A673 (cell line): ENCODE measurements at regions not wholly inside any gene's neighbourhood (a gene's known extent, or its start where the extent isn't known, plus 50 kb on each side); places are given as distances from the start of the nearest gene placed in this dataset.

ENCODE experiments used
- BruUV-seq: library from RNA; stranded (reverse); fragments of 400-500 nt; replicated peaks from 2 replicates; lab custom pipeline; 2021; lab: Mats Ljungman, UMichigan
- CTCF ChIA-PET: fragments of 300-600 bp; sonication (Branson Sonifier 250); formaldehyde crosslinking; loops from one replicate; lab custom pipeline; 2022; ENCODE audit warnings: antibody characterized with exemption; lab: Charles Lee
- POLR2A ChIA-PET: fragments of 300-600 bp; sonication (Branson Sonifier 250); formaldehyde crosslinking; loops from one replicate; lab custom pipeline; 2022; ENCODE audit warnings: antibody characterized with exemption; ENCODE audit not compliant: low non-redundant PET; lab: Charles Lee
- DNase-seq: peaks from one replicate; pipeline ENCODE4 v3.0.0-alpha.2; 2015; ENCODE audit warnings: low spot score
- H3K27ac ChIP-seq: fragments of 200-600 bp; sonication (generic); 2 replicates; pipeline ENCODE4 v1.5.1; 2016; ENCODE audit warnings: mixed run types, low read depth, mild to moderate bottlenecking, mixed read lengths, antibody characterized with exemption, low read length; ENCODE audit not compliant: poor library complexity, severe bottlenecking
- H3K27me3 ChIP-seq: fragments of 200-600 bp; sonication (generic); replicated peaks from 2 replicates; pipeline ENCODE4 v1.6.1; 2017; ENCODE audit warnings: mixed run types, low read depth, mild to moderate bottlenecking, mixed read lengths, antibody characterized with exemption, low read length; ENCODE audit not compliant: insufficient read depth, poor library complexity
- H3K36me3 ChIP-seq: fragments of 200-600 bp; sonication (generic); 2 replicates; pipeline ENCODE4 v1.6.1; 2016; ENCODE audit warnings: mixed run types, mild to moderate bottlenecking, mixed read lengths, antibody characterized with exemption, low read length; ENCODE audit not compliant: insufficient read depth, poor library complexity, severe bottlenecking
- H3K4me1 ChIP-seq: fragments of 200-600 bp; sonication (generic); 2 replicates; pipeline ENCODE4 v1.6.1; 2017; ENCODE audit warnings: mixed run types, mild to moderate bottlenecking, mixed read lengths, antibody characterized with exemption, low read length; ENCODE audit not compliant: insufficient read depth, poor library complexity, severe bottlenecking
- H3K4me3 ChIP-seq: fragments of 200-600 bp; sonication (generic); 2 replicates; pipeline ENCODE4 v1.5.1; 2016; ENCODE audit warnings: low read depth, mixed run types, mild to moderate bottlenecking, mixed read lengths, low read length; ENCODE audit not compliant: poor library complexity, severe bottlenecking
- H3K9me3 ChIP-seq: fragments of 200-600 bp; sonication (generic); 2 replicates; pipeline ENCODE4 v1.6.1; 2016; ENCODE audit warnings: mixed run types, low read depth, mild to moderate bottlenecking, mixed read lengths, antibody characterized with exemption, low read length; ENCODE audit not compliant: poor library complexity, severe bottlenecking
- EZH2 ChIP-seq: fragments of 200-600 bp; sonication (generic); IDR thresholded peaks from 2 replicates; pipeline ENCODE4 v1.6.1; 2017; ENCODE audit warnings: borderline replicate concordance, low read depth, mild to moderate bottlenecking, mixed read lengths, antibody characterized with exemption, low read length; ENCODE audit not compliant: poor library complexity, severe bottlenecking
- intact Hi-C: fragments of 100-400 bp; cut with micrococcal nuclease; formaldehyde crosslinking; loops from one replicate; pipeline ENCODE4 v1.10.0; 2022; ENCODE audit not compliant: unreplicated experiment
- TF ChIP-seq, protein P1 (sequence below): fragments of 300-800, 200-600 bp; sonication (generic); conservative IDR thresholded peaks from 2 replicates; pipeline ENCODE4 v1.5.1; 2017; ENCODE audit warnings: low read depth, mild to moderate bottlenecking, antibody characterized with exemption, low read length, moderate library complexity, mixed read lengths

DNA sequence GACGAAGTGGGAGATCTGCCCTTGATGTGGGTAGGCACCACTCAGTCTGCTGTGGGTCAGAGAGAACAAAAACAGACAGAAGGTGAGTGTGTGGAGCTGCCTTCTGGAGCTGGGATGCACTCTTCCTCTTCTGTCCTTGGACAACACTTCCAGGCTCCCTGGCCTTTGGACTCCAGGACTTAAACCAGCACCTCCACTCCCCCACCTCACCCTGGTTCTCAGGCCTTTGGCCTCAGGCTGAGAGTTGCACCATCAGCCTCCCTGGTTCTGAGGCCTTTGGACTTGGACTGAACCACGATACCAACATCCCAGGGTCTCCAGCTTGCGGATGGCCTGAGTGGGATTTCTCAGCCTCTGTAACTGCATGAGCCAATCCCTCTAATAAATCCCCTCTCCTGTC is 68.1 kb upstream of the STUM start:
- H3K4me1 ChIP-seq, result peaks cover 19% of the 10 kb centered on the region
- no peaks in the 10 kb centered on the region for H3K27me3 ChIP-seq
- no TSS peak for BruUV-seq
- no peaks in the 10 kb centered on the region for H3K9me3 ChIP-seq
- no peak overlapping the region for H3K4me3 ChIP-seq
- no peak for DNase-seq
- TF ChIP-seq, protein P1, sequence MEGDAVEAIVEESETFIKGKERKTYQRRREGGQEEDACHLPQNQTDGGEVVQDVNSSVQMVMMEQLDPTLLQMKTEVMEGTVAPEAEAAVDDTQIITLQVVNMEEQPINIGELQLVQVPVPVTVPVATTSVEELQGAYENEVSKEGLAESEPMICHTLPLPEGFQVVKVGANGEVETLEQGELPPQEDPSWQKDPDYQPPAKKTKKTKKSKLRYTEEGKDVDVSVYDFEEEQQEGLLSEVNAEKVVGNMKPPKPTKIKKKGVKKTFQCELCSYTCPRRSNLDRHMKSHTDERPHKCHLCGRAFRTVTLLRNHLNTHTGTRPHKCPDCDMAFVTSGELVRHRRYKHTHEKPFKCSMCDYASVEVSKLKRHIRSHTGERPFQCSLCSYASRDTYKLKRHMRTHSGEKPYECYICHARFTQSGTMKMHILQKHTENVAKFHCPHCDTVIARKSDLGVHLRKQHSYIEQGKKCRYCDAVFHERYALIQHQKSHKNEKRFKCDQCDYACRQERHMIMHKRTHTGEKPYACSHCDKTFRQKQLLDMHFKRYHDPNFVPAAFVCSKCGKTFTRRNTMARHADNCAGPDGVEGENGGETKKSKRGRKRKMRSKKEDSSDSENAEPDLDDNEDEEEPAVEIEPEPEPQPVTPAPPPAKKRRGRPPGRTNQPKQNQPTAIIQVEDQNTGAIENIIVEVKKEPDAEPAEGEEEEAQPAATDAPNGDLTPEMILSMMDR, result no peak
- TF ChIP-seq EZH2, result no peak
- ChIA-PET CTCF (no interaction called here), POLR2A (interaction anchor here (0.6 kb wide), 1 partner anchor 60 kb away, joined by 3 read pairs; no protein-coding TSS in a partner anchor)
- H3K27ac ChIP-seq, result no peak overlapping the region
- no peaks in the 10 kb centered on the region for H3K36me3 ChIP-seq
- intact Hi-C loops, result no loop called here

DNA sequence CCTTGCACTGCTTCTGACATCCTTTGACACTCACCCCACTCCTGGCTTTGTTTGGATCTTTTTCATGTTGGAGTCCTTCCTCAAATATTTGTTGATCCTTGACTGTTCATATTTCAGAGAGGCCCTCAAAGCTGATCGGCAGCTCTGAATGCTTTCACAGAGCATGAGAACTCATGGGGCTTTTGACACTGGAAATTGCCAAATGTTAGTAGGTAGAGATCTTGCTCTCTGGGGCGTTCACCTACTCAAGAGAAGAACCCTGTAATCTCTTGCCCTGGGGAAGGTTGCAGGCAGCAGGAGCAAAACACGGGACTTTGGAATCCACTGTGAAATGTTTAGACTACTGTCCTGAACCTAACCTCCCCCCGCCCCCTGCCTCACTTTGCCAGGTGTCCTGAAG is 67.4 kb upstream of the STUM start:
- no TSS peak for BruUV-seq
- H3K27ac ChIP-seq, result no peak overlapping the region
- TF ChIP-seq, protein P1, result no peak
- TF ChIP-seq EZH2, result no peak
- ChIA-PET CTCF (no interaction called here), POLR2A (interaction anchor here (0.6 kb wide), 1 partner anchor 60 kb away, joined by 3 read pairs; no protein-coding TSS in a partner anchor)
- DNase-seq, result no peak
- H3K4me3 ChIP-seq, result no peak overlapping the region
- H3K4me1 ChIP-seq, result peaks cover 12% of the 10 kb centered on the region
- intact Hi-C loops, result no loop called here
- peaks cover 5% of the 10 kb centered on the region for H3K27me3 ChIP-seq
- no peaks in the 10 kb centered on the region for H3K36me3 ChIP-seq
- no peaks in the 10 kb centered on the region for H3K9me3 ChIP-seq

DNA sequence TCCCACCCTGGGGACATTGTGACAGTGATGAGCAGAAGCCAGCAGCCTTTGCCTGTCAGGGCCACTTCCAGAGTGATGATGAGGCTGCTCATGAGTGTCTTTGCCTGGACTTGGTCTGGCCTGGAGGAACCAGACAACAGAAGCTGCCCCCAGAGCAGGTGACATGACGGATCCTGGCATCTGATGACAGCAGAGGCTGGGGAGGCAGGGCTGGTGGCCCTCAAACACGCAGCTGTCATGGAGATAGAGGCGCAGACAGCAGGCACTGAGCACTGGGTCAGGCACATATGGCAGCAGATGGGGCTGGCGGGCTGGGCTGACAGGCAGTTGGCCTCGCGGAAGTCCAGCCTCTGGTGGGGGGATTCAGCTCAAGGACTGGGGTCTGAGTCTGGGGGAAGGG is 66.4 kb upstream of the STUM start:
- DNase-seq, result no peak
- no peaks in the 10 kb centered on the region for H3K9me3 ChIP-seq
- intact Hi-C loops, result no loop called here
- CTCF ChIA-PET, result no interaction called here
- no peak overlapping the region for H3K4me3 ChIP-seq
- peaks cover 15% of the 10 kb centered on the region for H3K27me3 ChIP-seq
- no peak overlapping the region for H3K27ac ChIP-seq
- POLR2A ChIA-PET, result no interaction called here
- no peak for TF ChIP-seq EZH2
- TF ChIP-seq, protein P1, result no peak
- peaks cover 4% of the 10 kb centered on the region for H3K4me1 ChIP-seq
- no peaks in the 10 kb centered on the region for H3K36me3 ChIP-seq
- no TSS peak for BruUV-seq
